T-helper 2 cell (primary cell): ENCODE measurements at regions not wholly inside any gene's neighbourhood (a gene's known extent, or its start where the extent isn't known, plus 50 kb on each side); places are given as distances from the start of the nearest gene placed in this dataset.

Source experiments
- DNase-seq, 5 experiments: peaks; one replicate each; pipeline versions ENCODE4 v3.0.0 to v3.0.0-alpha.2; 2012 to 2022

- DNase-seq: no peak
Observed at GRCh38 chr7:21149809-21150208, 278.1 kb upstream of the SP4 start.

DNA sequence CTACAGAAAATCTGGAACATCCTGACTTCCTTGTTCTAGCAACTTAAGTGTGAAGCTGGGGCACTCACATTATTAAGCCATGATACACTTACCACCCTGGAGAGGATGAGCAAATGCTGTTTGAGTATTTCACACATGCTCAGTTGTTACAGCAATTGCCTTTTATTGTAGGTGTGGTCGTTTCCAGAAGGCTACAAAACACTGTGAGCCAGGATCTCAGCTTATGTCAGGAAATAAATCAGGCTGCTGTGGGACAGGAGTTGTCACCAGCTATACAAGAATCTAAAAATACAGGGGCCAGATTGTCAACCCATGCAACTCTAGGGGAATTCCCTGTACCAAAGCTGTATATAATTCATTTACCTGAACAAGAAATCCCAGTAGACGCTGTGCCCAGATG is 273.3 kb upstream of the SP4 start:
- DNase-seq: no peak

DNA sequence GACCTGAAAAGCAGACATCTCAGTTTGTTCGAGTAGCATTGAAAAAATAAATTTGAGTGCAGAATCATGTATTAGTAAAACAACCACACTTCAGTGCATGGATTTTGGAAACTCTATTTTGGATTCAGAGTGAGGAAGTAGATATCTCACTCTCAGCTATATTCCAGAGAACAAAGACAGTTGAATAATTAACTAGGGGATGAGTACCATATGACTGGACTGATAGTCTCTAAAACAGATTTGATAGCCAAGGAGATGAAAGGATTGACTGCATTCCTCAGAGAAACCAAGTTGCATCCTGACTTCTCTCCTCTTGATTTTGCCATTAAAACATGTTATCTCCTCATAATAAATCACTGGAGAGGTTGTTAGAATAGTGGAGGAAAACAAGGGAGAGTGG is 268.4 kb upstream of the SP4 start:
- DNase-seq: no peak

DNA sequence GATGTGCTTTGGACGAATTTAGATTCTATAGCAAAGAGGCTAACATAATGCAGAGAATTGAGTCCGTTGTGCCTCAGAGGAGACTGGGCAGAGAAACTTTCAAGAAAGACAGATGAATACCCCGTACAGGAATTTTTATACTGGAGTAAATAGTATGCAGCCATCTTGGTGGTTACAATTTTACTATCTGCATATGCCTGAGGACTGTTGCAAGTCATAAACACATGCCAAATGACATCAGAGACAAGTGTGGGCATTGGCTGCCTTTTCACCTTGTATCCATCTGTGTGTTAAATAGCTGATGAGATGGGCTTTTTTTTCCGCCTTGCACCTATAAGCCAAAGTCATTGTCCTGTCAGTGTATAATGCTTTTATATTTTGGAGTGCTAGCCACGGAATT is 267.5 kb upstream of the SP4 start:
- DNase-seq: no peak

DNA sequence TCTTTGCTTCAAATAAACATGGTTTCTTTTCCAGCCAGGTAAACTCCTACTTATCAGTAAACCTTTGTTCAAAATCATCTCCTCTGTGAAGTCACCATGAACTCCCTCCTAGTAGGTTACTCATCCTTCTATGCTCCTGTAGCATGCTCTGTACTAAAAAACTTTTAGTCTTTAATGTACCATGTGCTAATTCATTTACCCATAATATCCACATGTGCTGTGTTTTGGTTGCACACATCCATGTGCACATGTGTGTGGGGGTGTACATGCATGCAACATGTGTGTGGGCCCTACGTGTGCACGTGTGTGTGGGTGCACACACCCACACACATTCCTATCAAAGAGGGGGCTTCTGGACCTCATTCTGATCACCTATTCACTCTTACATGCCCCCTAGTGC is 259.9 kb upstream of the SP4 start:
- no peak for DNase-seq

DNA sequence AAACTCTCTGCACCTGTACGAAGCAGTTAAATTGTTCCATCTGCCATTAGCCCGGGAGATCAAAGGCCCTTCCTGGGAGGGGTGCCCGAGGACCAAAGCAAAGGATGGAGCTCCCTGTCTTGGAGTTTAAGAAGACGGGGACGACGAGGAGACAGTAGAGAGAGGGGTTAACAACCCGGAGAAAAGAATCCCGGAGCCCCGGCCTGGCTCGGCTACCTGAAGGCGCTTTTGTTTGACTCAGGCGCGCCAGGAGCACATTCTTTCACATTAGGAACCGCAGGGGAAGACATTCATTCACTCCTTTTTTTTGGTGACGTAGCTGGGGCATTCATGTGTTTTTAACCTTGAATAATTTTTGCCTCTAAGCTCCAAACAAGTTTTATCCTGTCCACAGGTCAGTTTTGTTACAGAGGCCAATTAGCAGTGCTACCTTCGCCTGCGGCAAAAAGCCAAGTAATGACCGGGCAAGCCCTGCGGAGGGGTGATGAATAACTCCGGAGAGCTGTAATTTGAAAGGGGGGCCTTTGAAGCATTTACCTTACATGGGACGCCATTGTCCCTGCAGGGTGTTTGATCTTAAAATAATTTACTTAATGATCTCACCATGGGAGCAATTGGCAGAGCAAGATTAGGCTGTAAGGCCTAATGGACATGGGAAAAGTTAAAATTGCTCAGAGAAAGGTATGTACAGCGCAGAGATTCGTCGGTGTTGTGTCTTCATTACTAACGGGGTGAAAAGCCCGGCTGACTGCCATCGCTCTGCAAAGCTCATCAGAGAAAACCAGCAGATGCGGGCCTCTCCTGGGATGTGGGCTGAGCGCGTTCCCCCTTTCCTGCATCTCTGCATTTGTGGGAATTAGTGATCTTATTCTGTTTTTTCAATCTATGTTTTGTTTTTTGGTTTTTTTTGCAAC is 258.0 kb upstream of the SP4 start:
- no peak for DNase-seq

- no peak for DNase-seq
Observed at GRCh38 chr7:21172800-21173199, 255.1 kb upstream of the SP4 start.

GRCh38 chr7:21173436-21173835 is 254.4 kb upstream of the SP4 start:
- DNase-seq: no peak

DNA sequence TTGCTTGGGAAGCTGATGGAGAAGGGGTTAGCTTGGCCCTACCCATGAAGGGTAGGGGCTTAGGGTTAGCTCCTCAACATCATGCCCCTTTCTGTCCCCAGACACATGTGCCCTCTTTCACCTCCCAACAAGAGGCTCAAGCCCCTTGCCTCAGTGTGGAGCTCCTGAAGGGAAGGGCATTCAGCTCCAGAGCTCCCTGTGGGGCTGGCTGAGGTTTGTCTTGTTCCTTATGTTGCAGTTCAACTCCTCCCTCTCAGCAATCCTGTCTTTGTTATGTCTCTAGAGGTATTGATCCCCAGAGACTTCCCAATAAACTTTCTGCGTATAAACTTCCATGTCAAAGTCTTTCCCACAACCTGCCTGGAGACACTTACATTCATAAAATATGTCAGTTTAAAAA is 252.2 kb upstream of the SP4 start:
- no peak for DNase-seq

DNA sequence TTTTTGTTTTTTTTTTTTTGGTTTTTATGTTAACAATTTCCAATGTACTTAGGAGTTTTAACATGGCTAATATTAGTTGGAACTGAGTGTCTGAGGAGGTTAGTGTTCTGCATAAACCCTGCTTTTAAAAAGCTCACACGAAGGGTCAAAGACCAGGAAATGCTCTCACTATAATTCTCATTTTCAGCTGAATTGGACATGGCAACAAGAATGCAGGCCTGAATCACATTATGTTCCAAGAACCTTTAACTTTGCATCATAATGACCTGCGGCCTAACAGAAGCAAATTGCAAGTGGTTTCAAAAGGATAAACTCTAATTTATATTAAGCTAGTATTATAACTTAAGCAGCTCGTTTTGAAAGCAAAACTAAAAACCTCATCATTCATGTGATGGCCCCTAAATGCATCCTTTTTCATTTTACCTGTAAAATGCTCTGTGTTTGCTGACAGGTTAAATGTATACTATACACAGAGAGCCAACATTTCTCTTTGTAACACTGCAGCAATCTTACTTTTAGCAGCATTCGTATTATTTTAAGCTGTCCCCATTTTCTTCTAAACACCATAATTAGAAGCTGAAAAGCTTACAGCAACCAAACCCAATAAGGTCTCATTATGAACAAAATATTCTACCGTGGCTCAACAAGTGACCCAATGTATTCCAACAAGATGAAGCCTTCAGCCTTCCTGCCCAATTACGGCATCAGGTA is 242.8 kb upstream of the SP4 start:
- no peak for DNase-seq

- no peak for DNase-seq
Observed at GRCh38 chr7:21185653-21186265, 242.1 kb upstream of the SP4 start.

- DNase-seq: no peak
Observed at GRCh38 chr7:21191321-21192073, 236.4 kb upstream of the SP4 start.

GRCh38 chr7:21192657-21193056 is 235.2 kb upstream of the SP4 start:
- no peak for DNase-seq

GRCh38 chr7:21193895-21194294 is 234.0 kb upstream of the SP4 start:
- DNase-seq: no peak

DNA sequence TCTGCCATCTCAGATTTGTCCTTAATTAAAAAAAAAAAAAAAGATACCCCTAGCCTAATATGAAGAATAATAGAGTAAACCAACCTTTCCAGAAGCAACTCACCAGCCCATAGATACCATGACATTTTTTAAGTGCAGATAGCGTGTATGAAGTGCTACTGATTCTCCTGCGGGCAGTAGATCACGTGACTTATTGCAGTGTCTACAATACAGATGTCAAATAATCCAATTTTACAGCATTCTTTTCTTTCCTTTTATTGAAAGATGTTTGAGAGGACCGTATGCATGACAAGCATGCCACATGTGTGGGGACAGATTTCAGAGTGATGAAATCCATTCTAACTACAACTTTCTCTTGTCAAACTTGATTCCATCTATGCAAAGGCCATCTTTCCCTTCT is 232.9 kb upstream of the SP4 start:
- no peak for DNase-seq

DNA sequence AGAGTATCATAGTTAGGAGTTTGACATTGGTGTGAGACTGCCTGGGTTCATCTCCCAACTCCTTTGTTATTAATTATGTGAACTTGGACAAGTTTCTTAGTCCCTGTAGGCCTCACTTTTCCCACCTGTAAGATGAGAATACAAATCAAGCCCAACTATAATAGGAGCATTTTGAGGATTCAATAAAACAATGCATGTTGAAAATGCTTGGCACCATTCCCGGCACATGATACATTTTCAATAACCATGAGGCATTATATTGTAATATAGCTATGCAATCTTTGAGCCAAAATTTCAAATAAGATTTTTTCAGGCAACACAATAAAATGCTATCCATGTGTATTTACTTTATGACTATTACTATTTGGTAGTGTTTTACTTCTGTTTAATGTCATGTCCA is 229.0 kb upstream of the SP4 start:
- DNase-seq: no peak

DNA sequence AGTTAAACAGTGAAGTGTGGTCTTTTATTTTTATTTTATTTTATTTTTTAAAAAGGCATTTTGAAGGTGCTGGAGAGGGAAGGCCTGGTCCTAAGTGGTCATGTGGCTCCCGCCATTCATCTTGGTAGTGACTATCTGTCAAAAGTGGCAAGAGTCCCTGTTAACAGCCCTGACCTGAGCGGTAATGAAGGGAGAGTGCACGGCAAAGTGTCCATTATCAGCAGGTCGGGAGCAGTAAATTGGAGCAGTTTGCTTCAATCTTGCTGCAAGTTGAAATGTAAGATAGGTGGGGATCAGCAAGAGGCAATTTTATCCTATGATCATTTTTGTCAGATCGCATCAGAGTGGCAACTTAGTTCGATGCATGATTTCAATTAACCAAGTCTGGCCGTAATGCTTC is 227.4 kb upstream of the SP4 start:
- no peak for DNase-seq

GRCh38 chr7:21214657-21215056 is 213.2 kb upstream of the SP4 start:
- DNase-seq: no peak

DNA sequence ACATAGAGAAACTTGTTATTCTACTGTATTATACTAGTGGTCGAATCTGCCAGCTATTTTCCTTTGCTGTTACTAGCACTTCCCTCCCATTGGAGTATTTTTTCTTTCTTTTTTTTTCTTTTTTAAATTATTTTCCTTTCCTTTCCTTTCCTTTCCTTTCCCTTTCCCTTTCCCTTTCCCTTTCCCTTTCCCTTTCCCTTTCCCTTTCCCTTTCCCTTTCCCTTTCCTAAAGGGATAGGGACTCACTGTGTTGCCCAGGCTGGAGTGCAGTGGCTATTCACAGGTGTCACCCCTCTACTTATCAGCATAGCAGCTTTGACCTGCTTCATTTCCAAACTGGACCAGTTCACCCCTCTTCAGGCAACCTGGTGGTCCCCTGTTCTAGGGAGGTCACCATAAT is 212.6 kb upstream of the SP4 start:
- no peak for DNase-seq

GRCh38 chr7:21217365-21217764 is 210.5 kb upstream of the SP4 start:
- DNase-seq: no peak

GRCh38 chr7:21218155-21218554 is 209.7 kb upstream of the SP4 start:
- no peak for DNase-seq

GRCh38 chr7:21221130-21221529 is 206.8 kb upstream of the SP4 start:
- no peak for DNase-seq
